Heart left ventricle (tissue), 16 donors: ENCODE measurements at regions not wholly inside any gene's neighbourhood (a gene's known extent, or its start where the extent isn't known, plus 50 kb on each side); places are given as distances from the start of the nearest gene placed in this dataset.

Experiments used
- ATAC-seq, 4 donors: fragments of 200-7000 bp; cut with Tn5 transposase; one replicate each; pipeline ENCODE4 v1.9.1; 2020 to 2022; ENCODE audit warnings: moderate library complexity in 4 of 4, mild to moderate bottlenecking in 3 of 4, moderate number of reproducible peaks in 1 of 4
- DNase-seq, 5 donors: peaks; one replicate each; pipeline ENCODE4 v3.0.0-alpha.2; 2020
- H3K27ac ChIP-seq, 12 donors: fragments of 200-600 bp; sonication (generic) in 4 of 12; one replicate each; pipeline versions ENCODE4 v1.5.0 to v1.8.0; 2016 to 2022; ENCODE audit warnings: mild to moderate bottlenecking in 2 of 12
- H3K27me3 ChIP-seq, 9 donors: fragments of 200-600 bp; sonication (generic) in 2 of 9; one replicate each; pipeline versions ENCODE4 v1.5.1 to v1.8.0; 2016 to 2022; ENCODE audit warnings: mild to moderate bottlenecking in 3 of 9
- H3K36me3 ChIP-seq, 9 donors: fragments of 200-600 bp; sonication (generic) in 2 of 9; one replicate each; pipeline versions ENCODE4 v1.5.0 to v1.8.0; 2018 to 2022; ENCODE audit warnings: mild to moderate bottlenecking in 2 of 9
- H3K4me1 ChIP-seq, 12 donors: fragments of 200-600 bp; sonication (generic) in 4 of 12; one replicate each; pipeline versions ENCODE4 v1.5.0 to v1.8.0; 2016 to 2022; ENCODE audit warnings: mild to moderate bottlenecking in 3 of 12
- H3K4me3 ChIP-seq, 12 donors: fragments of 200-600 bp; sonication (generic) in 4 of 12; one replicate each; pipeline versions ENCODE4 v1.5.0 to v1.8.0; 2017 to 2022; ENCODE audit warnings: mild to moderate bottlenecking in 9 of 12, moderate library complexity in 4 of 12
- H3K9me3 ChIP-seq, 12 donors: fragments of 200-600 bp; sonication (generic) in 4 of 12; one replicate each; pipeline versions ENCODE4 v1.5.0 to v1.8.0; 2016 to 2022; ENCODE audit warnings: mild to moderate bottlenecking in 1 of 12
- POLR2A ChIP-seq, 2 donors: fragments of 450-650 bp; IDR thresholded peaks; one replicate each; pipeline ENCODE4 v1.6.1; 2017; ENCODE audit warnings: antibody characterized with exemption in 2 of 2, mild to moderate bottlenecking in 2 of 2, moderate library complexity in 2 of 2
- WGBS, 4 donors: extraction: QIAGEN DNeasy Blood & Tissue Kit in 2 of 4; methylation state at CpG; one replicate each; pipeline versions ENCODE4 v1.1.5 to v1.1.7; 2013 to 2018; 5-methylcytosine and 5-hydroxymethylcytosine counted together
- intact Hi-C, 10 donors: fragments of 100-400 bp; cut with DNase I; formaldehyde crosslinking; loops; one replicate each; pipeline versions ENCODE4 v1.11.1 to v1.14.2; 2022
- TF ChIP-seq, protein P1 (sequence below), 12 donors: fragments of 200-600 bp; sonication (generic) in 4 of 12; IDR thresholded peaks; one replicate each; pipeline versions ENCODE4 v1.5.0 to v1.8.0; 2018 to 2022; ENCODE audit warnings: antibody characterized with exemption in 12 of 12, mild to moderate bottlenecking in 5 of 12
- donor health status: ischemic (EF 13 %, LVEDD 7.1; RV severe dilation, severe dysfunction).
- donor health status: healthy with polysubstance abuse.
- donor health status: DM: no; HTN: yes; CAD: no.
- donor health status: DM: no; HTN: no; CAD: no.
- donor health status: ischemic (EF 25% LVEDD 6.9; RV normal size, moderate dysfunction).
- donor health status: ischemic (EF 25% LVEDD 5.7; RV mildly dilated, moderate dysfunction).
- donor health status: healthy.
- donor health status: DM: yes; HTN: yes; CAD: no.
- donor health status: ischemic (EF 35%, LVEDD 5.7; RV mildly dilated, moderate dysfunction).
- donor health status: nonischemic (EF 11% LVEDD 7.7; RV severe dilation, severe dysfunction).
- donor health status: DM: yes; HTN: yes; CAD: no.
- donor health status: PGD.
- donor health status: ischemic (EF 29% LVEDD 5.4; RV normal size, mild dysfunction).
- donor health status: nonischemic (EF 23%, LVEDD 6.1; RV moderate dilation, normal function).

DNA sequence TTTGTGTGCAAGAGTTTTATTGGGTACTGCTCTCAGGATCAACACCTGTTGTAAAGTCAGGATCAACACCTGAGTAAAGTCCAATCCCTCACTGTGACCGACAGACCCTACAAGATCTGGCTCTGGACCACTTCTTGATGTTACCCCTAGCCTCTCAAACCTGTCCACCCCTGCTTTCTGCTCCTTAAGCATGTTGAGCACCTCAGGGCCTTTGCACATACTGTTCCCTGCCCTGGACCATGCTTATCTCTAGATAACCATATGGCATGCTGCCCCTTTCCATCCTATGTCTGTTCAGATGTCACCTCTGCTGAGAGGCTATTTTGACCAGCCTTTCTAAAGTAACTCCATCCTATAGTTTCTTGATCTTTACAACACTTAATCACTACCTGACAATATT, 269.6 kb downstream of the SMARCA2 start:
- Histone ChIP-seq H3K27me3 (no peaks in the 10 kb centered on the region), H3K4me1 (no peaks in the 10 kb centered on the region), H3K27ac (no peak overlapping the region), H3K36me3 (no peaks in the 10 kb centered on the region), H3K9me3 (no peaks in the 10 kb centered on the region), H3K4me3 (no peak overlapping the region)
- 86 to 95% (median 95%) methylated on average over 1 of the region's 1 CpG for WGBS, 4 donors
- DNase-seq (no peak), ATAC-seq (no peak)
- TF ChIP-seq, protein P1, sequence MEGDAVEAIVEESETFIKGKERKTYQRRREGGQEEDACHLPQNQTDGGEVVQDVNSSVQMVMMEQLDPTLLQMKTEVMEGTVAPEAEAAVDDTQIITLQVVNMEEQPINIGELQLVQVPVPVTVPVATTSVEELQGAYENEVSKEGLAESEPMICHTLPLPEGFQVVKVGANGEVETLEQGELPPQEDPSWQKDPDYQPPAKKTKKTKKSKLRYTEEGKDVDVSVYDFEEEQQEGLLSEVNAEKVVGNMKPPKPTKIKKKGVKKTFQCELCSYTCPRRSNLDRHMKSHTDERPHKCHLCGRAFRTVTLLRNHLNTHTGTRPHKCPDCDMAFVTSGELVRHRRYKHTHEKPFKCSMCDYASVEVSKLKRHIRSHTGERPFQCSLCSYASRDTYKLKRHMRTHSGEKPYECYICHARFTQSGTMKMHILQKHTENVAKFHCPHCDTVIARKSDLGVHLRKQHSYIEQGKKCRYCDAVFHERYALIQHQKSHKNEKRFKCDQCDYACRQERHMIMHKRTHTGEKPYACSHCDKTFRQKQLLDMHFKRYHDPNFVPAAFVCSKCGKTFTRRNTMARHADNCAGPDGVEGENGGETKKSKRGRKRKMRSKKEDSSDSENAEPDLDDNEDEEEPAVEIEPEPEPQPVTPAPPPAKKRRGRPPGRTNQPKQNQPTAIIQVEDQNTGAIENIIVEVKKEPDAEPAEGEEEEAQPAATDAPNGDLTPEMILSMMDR (IDR thresholded peaks at IDR 0.05), result no peak
- TF ChIP-seq POLR2A (IDR thresholded peaks at IDR 0.05), result no peak
- intact Hi-C loops, result loop anchor here in 1 of 10 donors (5.0 kb wide), 1 partner anchor 33 kb away; no protein-coding TSS in a partner anchor

DNA sequence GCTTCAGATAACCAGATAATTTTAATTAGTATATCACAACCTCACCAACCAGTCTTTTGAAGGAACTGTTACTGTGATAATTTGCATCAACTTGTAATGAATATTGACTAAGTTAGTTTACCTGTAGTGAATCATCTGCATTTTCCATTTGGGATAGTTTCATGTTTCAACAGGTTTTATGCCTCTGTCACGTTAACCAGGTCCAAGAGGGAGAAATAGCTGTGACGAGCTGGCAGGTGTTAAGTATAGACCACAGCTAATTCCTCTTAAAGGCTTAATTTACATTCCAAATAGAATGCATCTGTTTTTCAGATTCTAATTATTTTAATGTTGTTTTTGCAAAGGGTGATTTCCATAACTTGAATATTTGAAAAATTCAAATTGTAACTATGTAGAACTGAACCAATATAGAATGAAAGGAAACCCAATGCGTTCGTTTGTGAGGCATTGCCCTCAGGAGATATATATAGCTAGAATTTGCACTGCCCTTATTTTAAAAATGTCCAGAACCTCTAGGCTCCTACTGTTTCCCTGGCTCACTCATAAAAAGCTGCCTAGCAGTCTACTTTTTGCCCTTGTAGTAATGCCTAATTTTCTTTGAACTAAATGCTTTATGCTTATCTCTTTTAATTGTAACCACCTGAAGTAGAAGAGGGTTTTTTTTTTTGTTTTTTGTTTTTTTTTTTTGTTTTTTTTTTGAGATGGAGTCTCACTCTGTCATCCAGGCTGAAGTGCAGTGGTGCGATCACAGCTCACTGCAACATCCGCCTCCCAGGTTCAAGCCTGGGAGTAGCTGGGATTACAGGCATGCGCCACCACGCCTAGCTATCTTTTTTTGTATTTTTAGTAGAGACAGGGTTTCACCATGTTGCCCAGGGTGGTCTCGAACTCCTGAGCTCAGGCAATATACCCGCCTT, 270.5 kb downstream of the SMARCA2 start:
- no peak overlapping the region for H3K4me3 ChIP-seq
- intact Hi-C loops, result no loop called here
- no peak overlapping the region for H3K27ac ChIP-seq
- DNase-seq, result no peak
- H3K4me1 ChIP-seq, result no peaks in the 10 kb centered on the region
- H3K36me3 ChIP-seq, result no peaks in the 10 kb centered on the region
- H3K27me3 ChIP-seq, result no peaks in the 10 kb centered on the region
- WGBS, 4 donors, result 82 to 86% (median 83%) methylated on average over 10 of the region's 10 CpGs
- TF ChIP-seq, protein P1 (IDR thresholded peaks at IDR 0.05), result no peak
- TF ChIP-seq POLR2A (IDR thresholded peaks at IDR 0.05), result no peak
- no peaks in the 10 kb centered on the region for H3K9me3 ChIP-seq
- no peak for ATAC-seq

DNA sequence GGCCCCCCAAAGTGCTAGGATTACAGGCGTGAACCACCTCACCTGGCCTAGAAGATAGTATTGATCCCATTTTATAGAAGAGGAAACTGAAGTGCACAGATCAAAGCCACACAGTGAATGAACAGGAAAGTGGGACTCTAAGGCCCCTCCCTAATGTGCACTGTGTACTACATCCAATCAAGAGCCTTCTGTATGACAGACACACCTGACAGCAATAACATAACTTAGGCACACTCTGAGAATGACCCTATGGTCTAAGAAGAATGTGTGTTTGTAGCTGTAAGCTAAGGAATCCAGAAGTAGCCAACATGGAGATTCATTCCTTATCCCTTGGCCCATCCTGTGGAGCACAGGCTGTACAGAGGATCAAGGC, 271.2 kb downstream of the SMARCA2 start:
- 88 to 94% (median 90%) methylated on average over 1 of the region's 1 CpG for WGBS, 4 donors
- no peak for ATAC-seq
- no peak overlapping the region for H3K27ac ChIP-seq
- no peaks in the 10 kb centered on the region for H3K27me3 ChIP-seq
- intact Hi-C loops, result no loop called here
- no peaks in the 10 kb centered on the region for H3K4me1 ChIP-seq
- no peaks in the 10 kb centered on the region for H3K9me3 ChIP-seq
- H3K4me3 ChIP-seq, result no peak overlapping the region
- DNase-seq, result no peak
- TF ChIP-seq POLR2A (IDR thresholded peaks at IDR 0.05), result no peak
- TF ChIP-seq, protein P1 (IDR thresholded peaks at IDR 0.05), result no peak
- H3K36me3 ChIP-seq, result no peaks in the 10 kb centered on the region

DNA sequence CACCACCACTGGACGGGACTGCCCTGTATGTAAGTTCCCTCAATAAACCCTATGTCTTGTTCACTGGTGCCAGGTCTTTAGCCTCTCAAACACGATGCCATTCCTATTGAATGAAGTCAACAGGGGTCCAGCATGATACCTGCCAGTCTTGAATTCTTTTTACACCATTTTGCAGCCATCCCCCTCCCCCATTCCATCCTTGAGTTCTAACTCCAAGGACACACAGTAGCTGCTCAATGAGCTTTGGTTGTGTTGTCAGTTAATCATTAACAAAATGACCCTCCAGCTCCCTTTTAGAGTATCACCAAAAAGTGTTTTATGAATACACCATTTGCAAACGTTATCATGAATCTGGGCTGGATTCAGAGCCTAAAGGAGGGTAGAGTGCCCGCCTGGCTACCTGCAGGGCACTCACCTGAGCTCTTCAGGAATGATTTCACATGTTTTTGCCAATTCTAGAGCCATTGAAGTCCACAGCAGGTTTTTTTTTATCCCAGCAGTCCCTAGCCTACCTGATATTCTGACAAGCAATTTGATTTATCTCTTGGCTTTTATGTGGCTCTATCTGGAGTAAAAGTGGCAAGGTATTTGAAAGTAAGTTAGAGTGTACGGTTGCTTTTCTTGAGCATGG, 271.8 kb downstream of the SMARCA2 start:
- Histone ChIP-seq H3K4me3 (no peak overlapping the region), H3K36me3 (no peaks in the 10 kb centered on the region), H3K4me1 (no peaks in the 10 kb centered on the region), H3K27ac (no peak overlapping the region), H3K9me3 (no peaks in the 10 kb centered on the region), H3K27me3 (no peaks in the 10 kb centered on the region)
- TF ChIP-seq, protein P1 (IDR thresholded peaks at IDR 0.05), result no peak
- TF ChIP-seq POLR2A (IDR thresholded peaks at IDR 0.05), result no peak
- DNase-seq (no peak), ATAC-seq (no peak)
- intact Hi-C loops, result no loop called here
- WGBS, 4 donors, result 74 to 89% (median 86%) methylated on average over 5 of the region's 5 CpGs
